Mammary epithelial cell (primary cell): ENCODE measurements at regions not wholly inside any gene's neighbourhood (a gene's known extent, or its start where the extent isn't known, plus 50 kb on each side); places are given as distances from the start of the nearest gene placed in this dataset.

ENCODE experiments used
- EZH2 ChIP-seq: IDR thresholded peaks from 2 replicates; pipeline ENCODE4 v1.6.1; 2012; ENCODE audit warnings: low read length, inconsistent platforms, borderline replicate concordance
- TF ChIP-seq, protein P1 (sequence below), 2 donors: IDR thresholded peaks in 1 of 2; conservative IDR thresholded peaks in 1 of 2; 2 replicates each; pipeline ENCODE4 v1.5.1; 2011 to 2012; ENCODE audit warnings: inconsistent platforms in 2 of 2, low read length in 2 of 2, mild to moderate bottlenecking in 2 of 2, control low read depth in 1 of 2, low read depth in 1 of 2; ENCODE audit not compliant: insufficient read depth in 1 of 2; ENCODE audit errors: extremely low read depth in 1 of 2

DNA sequence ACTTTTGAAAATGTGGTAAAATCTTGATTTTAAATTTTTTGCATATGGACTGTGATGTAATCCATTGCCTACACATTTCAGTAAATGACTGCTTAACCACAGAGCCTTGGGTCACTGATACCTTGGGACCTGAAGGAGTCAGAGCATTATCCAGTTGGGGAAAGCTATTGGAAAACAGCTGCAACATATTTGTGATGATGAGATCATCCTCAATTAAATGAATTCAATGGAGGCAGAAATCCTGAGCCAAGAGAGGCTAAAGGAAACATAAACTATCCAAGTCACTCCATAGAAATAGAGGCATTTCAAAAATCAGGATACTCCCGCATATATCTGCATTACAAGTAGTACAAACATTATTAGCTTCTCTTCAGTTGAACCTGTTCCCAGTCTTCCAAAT lies 99.8 kb upstream of the PRMT6 start:
- TF ChIP-seq, protein P1, sequence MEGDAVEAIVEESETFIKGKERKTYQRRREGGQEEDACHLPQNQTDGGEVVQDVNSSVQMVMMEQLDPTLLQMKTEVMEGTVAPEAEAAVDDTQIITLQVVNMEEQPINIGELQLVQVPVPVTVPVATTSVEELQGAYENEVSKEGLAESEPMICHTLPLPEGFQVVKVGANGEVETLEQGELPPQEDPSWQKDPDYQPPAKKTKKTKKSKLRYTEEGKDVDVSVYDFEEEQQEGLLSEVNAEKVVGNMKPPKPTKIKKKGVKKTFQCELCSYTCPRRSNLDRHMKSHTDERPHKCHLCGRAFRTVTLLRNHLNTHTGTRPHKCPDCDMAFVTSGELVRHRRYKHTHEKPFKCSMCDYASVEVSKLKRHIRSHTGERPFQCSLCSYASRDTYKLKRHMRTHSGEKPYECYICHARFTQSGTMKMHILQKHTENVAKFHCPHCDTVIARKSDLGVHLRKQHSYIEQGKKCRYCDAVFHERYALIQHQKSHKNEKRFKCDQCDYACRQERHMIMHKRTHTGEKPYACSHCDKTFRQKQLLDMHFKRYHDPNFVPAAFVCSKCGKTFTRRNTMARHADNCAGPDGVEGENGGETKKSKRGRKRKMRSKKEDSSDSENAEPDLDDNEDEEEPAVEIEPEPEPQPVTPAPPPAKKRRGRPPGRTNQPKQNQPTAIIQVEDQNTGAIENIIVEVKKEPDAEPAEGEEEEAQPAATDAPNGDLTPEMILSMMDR (conservative IDR thresholded peaks at IDR 0.05 in 1 of 2, IDR thresholded peaks at IDR 0.05 in 1 of 2; ENCODE audit: extremely low read depth in 1 of 2, insufficient read depth in 1 of 2, low read depth in 1 of 2, low read length in 2 of 2) = no peak
- no peak for TF ChIP-seq EZH2
